COLO829 (cell line): ENCODE measurements at regions not wholly inside any gene's neighbourhood (a gene's known extent, or its start where the extent isn't known, plus 50 kb on each side); places are given as distances from the start of the nearest gene placed in this dataset.
A peak's percentile ranks its signal among the peaks of the same experiment; 100 is the strongest.
"Not testable (repeated sequence)": the region's sequence is repeated elsewhere in the genome, so short reads cannot be mapped to it uniquely, and the experiment has no call there.

Source experiments
- DNase-seq: peaks from one replicate; pipeline ENCODE4 v3.0.0; 2012; ENCODE audit warnings: low spot score

- DNase-seq = not testable (repeated sequence)
Observed at GRCh38 chr2:176922545-176922944, 290.0 kb upstream of the HNRNPA3 start.

- DNase-seq = no peak
Observed at GRCh38 chr2:176923205-176923604, 289.4 kb upstream of the HNRNPA3 start.

- no peak for DNase-seq
Observed at GRCh38 chr2:176924909-176925534, 287.6 kb upstream of the HNRNPA3 start.

- DNase-seq = no peak
Observed at GRCh38 chr2:176926453-176926852, 286.1 kb upstream of the HNRNPA3 start.

GRCh38 chr2:176929387-176929786, 283.2 kb upstream of the HNRNPA3 start:
- not testable (repeated sequence) for DNase-seq

GRCh38 chr2:176931588-176932563, 280.7 kb upstream of the HNRNPA3 start:
- DNase-seq = peak; percentile 86

- no peak for DNase-seq
Observed at GRCh38 chr2:176934131-176934530, 278.5 kb upstream of the HNRNPA3 start.

- no peak for DNase-seq
Observed at GRCh38 chr2:176934869-176935415, 277.7 kb upstream of the HNRNPA3 start.

GRCh38 chr2:176935543-176936102, 277.0 kb upstream of the HNRNPA3 start:
- DNase-seq = no peak

GRCh38 chr2:176936410-176936809, 276.2 kb upstream of the HNRNPA3 start:
- DNase-seq = no peak

GRCh38 chr2:176944998-176945397, 267.6 kb upstream of the HNRNPA3 start:
- DNase-seq = no peak

GRCh38 chr2:176947754-176948153, 264.8 kb upstream of the HNRNPA3 start:
- DNase-seq = no peak

GRCh38 chr2:176951218-176951617, 261.4 kb upstream of the HNRNPA3 start:
- not testable (repeated sequence) for DNase-seq

- DNase-seq = no peak
Observed at GRCh38 chr2:176956791-176957190, 255.8 kb upstream of the HNRNPA3 start.

- no peak for DNase-seq
Observed at GRCh38 chr2:176959614-176960013, 253.0 kb upstream of the HNRNPA3 start.

- no peak for DNase-seq
Observed at GRCh38 chr2:176960061-176960460, 252.5 kb upstream of the HNRNPA3 start.

GRCh38 chr2:176960736-176961520, 251.7 kb upstream of the HNRNPA3 start:
- DNase-seq = no peak

GRCh38 chr2:176961775-176962619, 250.6 kb upstream of the HNRNPA3 start:
- no peak for DNase-seq

GRCh38 chr2:176963568-176964287, 248.9 kb upstream of the HNRNPA3 start:
- no peak for DNase-seq

- no peak for DNase-seq
Observed at GRCh38 chr2:176967911-176968450, 244.6 kb upstream of the HNRNPA3 start.
